ENCODE measurements at regions not wholly inside any gene's neighbourhood (a gene's known extent, or its start where the extent isn't known, plus 50 kb on each side); places are given as distances from the start of the nearest gene placed in this dataset.

DNA sequence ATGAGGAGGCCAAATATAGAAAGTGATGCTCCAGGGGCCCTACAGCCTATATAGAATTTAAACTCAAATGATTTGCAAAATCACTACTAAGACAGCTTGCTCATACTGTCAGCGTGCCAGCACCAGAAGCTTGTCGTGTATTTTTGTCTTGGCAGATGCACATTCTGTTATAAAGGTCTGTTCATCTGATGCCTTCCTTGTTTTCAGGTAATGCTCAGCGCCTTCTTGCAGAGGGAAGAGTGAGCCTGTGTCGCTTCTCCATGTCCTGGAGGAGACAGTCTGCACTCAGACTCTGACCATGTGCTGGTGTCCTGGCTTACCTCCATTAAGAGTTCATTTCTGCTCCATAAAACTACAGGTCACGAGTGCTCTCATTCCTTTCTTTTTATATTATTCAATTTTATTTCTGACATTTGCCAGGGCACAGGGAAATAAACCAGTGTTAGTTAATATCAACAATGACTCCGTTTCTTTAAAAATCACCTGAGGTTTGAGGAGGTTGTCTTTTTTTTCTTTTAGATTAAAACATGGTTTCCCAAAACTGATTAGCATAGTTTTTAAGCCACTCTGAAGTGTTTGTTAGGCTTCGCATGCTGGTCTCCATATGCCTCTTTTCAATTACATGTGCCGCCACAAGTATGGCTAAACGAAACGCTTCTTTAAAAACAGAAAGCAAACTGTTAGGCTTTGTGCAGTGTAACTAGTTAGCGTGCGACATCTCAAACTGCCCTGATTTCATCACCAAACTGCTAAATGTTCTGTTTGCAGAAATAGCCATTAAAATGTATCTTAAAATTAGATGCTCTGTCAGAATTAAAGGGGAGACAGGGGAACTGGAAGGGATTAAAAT, 215.2 kb upstream of the GK2 start:
- DNase-seq (ENCODE audit: low spot score), result no peak
- in situ Hi-C loops (cut with MboI; ENCODE audit: low sequenced_read_pairs, unreplicated experiment), result no loop called here
- TF ChIP-seq, protein P1, sequence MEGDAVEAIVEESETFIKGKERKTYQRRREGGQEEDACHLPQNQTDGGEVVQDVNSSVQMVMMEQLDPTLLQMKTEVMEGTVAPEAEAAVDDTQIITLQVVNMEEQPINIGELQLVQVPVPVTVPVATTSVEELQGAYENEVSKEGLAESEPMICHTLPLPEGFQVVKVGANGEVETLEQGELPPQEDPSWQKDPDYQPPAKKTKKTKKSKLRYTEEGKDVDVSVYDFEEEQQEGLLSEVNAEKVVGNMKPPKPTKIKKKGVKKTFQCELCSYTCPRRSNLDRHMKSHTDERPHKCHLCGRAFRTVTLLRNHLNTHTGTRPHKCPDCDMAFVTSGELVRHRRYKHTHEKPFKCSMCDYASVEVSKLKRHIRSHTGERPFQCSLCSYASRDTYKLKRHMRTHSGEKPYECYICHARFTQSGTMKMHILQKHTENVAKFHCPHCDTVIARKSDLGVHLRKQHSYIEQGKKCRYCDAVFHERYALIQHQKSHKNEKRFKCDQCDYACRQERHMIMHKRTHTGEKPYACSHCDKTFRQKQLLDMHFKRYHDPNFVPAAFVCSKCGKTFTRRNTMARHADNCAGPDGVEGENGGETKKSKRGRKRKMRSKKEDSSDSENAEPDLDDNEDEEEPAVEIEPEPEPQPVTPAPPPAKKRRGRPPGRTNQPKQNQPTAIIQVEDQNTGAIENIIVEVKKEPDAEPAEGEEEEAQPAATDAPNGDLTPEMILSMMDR (IDR thresholded peaks at IDR 0.05; ENCODE audit: borderline replicate concordance, control extremely low read depth, extremely low read depth, insufficient read depth, missing control alignments), result no peak

DNA sequence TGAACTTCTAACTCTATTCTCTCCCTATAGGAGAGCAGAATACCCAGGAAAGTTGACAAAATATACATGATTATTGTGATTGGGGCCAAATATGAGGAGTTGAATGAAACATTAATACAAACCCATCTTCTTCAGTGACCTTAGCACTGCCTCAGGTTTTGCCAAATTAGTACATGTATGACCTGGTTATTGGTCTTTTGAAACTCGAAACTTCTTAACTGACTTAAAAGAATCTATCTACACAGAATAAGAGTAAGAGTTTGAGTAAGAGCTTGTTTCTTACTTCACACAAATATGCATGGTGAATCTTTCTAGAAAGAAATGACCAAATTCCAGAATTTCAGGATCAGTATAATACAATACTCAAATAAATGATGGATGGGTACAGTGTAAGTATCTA, 213.0 kb upstream of the GK2 start:
- no peak for DNase-seq (ENCODE audit: low spot score)
- in situ Hi-C loops (cut with MboI; ENCODE audit: low sequenced_read_pairs, unreplicated experiment), result no loop called here
- TF ChIP-seq, protein P1 (IDR thresholded peaks at IDR 0.05; ENCODE audit: borderline replicate concordance, control extremely low read depth, extremely low read depth, insufficient read depth, missing control alignments), result no peak

DNA sequence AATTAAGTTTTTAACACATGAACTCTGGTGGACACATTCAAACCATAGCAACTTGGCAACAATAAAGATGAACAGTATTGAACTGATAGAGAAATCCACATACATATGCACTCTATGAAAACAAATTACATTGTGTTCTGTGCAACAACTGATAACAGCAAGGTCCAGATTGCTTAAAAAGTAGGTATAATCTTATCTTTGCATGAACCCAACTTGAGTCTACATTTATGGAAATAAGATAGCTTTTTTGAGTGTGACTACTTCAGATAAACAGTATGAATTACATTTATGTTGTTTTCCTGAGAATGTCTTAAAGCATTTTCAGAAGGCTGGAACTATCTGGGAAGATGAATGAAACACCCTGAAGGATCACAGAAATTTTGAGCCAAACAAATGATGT, 212.6 kb upstream of the GK2 start:
- no peak for DNase-seq (ENCODE audit: low spot score)
- in situ Hi-C loops (cut with MboI; ENCODE audit: low sequenced_read_pairs, unreplicated experiment), result no loop called here
- TF ChIP-seq, protein P1 (IDR thresholded peaks at IDR 0.05; ENCODE audit: borderline replicate concordance, control extremely low read depth, extremely low read depth, insufficient read depth, missing control alignments), result no peak

DNA sequence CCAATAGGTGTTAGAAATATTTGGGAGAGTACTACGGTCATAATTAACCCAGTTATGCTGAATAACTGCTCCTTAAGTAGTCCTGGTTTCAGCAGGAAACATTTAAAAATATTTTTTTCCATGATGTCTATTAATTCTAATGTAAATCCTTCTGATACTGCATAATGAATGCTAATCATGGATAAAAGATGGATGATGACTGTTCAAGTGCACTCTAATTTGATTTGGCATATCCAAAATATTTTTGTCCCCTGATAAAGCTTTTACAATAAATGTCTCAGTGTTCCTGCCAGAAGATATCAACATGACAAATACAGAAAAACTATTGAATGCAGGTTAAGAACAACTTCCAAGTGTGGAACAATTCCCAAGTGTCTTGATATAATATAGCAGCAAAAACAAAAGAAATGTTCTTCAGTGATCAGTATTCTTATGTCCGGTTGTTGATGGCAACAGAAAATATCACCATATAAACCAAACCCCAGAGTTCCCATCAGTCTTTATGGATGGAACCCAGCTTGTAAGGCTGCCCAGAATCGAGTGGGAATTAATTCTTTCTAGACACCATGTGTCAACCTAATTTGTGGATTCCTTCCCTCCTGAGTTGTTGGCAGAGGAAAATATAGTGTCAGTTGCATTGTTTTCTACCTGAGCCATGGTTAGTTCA, 205.4 kb upstream of the GK2 start:
- TF ChIP-seq, protein P1 (IDR thresholded peaks at IDR 0.05; ENCODE audit: borderline replicate concordance, control extremely low read depth, extremely low read depth, insufficient read depth, missing control alignments), result no peak
- DNase-seq (ENCODE audit: low spot score), result no peak
- in situ Hi-C loops (cut with MboI; ENCODE audit: low sequenced_read_pairs, unreplicated experiment), result no loop called here

DNA sequence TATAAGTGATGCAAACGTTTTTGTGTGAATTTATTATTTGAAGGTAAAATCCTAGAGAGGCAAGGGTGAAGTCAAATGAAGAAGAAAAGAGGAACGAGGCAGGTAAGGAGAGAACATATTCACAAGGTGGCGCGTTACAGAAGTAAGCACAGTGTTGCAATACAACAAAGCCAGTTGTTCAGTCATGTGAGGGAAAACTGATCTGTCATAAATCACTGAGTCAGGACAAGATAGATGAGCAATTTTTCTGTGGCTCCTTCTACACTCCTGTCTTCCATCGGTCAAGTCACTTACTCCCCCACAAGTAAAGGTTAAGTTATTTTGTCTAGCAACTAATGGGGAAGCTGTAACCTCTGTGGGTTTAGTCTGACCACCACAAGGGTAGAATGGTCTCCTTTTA, 203.0 kb upstream of the GK2 start:
- no peak for DNase-seq (ENCODE audit: low spot score)
- TF ChIP-seq, protein P1 (IDR thresholded peaks at IDR 0.05; ENCODE audit: borderline replicate concordance, control extremely low read depth, extremely low read depth, insufficient read depth, missing control alignments), result no peak
- in situ Hi-C loops (cut with MboI; ENCODE audit: low sequenced_read_pairs, unreplicated experiment), result no loop called here

DNA sequence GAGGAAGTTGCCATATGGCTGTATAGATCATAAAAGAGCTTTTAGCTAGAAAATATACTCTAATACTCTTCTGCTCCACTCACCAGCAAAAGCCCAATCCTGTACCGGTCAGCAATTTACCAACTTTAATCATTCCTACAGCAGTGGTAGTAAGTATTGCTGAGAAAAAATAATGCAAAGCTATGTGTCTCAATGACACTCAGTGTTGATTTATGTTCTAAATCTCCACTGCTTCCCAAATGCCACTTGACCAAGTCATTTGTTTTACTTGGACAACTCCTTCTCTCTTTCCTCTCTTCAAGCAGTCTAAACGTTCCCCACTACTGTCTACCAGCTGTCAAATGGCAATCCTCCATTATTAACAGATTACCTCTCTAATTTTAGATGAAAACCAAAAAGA, 201.8 kb upstream of the GK2 start:
- DNase-seq (ENCODE audit: low spot score), result no peak
- TF ChIP-seq, protein P1 (IDR thresholded peaks at IDR 0.05; ENCODE audit: borderline replicate concordance, control extremely low read depth, extremely low read depth, insufficient read depth, missing control alignments), result no peak
- in situ Hi-C loops (cut with MboI; ENCODE audit: low sequenced_read_pairs, unreplicated experiment), result no loop called here
